ENCODE measurements at regions not wholly inside any gene's neighbourhood (a gene's known extent, or its start where the extent isn't known, plus 50 kb on each side); places are given as distances from the start of the nearest gene placed in this dataset.

DNA sequence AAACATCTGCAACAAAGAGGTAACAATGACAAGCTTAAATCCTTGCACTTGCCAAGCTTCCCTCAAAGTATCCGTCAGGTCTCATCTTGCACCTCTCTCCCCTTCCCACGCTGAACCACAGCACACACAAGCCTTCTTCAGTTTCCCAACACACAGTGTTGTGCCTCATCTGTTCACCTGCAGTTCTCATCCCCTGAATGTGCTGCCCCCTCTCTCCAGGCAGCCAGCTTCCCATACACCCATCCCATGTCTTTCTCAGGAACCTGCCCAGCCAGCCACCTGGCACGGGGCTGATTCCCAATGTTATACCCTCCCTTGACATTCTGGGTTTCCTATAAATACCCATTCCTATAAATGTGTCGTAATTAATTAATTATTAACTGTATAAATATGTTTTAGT is 314.8 kb downstream of the PRELID2 start:
- in situ Hi-C loops (cut with MboI): no loop called here
- Histone ChIP-seq H3K36me3 (ENCODE audit: control insufficient read depth, insufficient read depth, low read length) (no peaks in the 10 kb centered on the region), H2AFZ (ENCODE audit: low read depth, low read length) (no peak overlapping the region), H3K27ac (ENCODE audit: extremely low read depth, low read depth, low read length) (no peak overlapping the region), H3K4me1 (replicated peaks in 1 of 2; ENCODE audit: control insufficient read depth in 2 of 2, insufficient read depth in 2 of 2, low read length in 2 of 2) (no peaks in the 10 kb centered on the region), H4K20me1 (replicated peaks; ENCODE audit: control insufficient read depth, insufficient read depth, low read length) (no peaks in the 10 kb centered on the region), H3K9me3 (replicated peaks; ENCODE audit: control insufficient read depth, insufficient read depth, low read depth, low read length) (no peaks in the 10 kb centered on the region), H3K79me2 (ENCODE audit: control insufficient read depth, insufficient read depth, low read length) (no peaks in the 10 kb centered on the region), H3K27me3 (ENCODE audit: control insufficient read depth in 2 of 2, insufficient read depth in 2 of 2, low read length in 2 of 2) (no peaks in the 10 kb centered on the region), H3K9ac (ENCODE audit: insufficient read depth in 1 of 2, low read depth in 2 of 2, low read length in 2 of 2) (no peak overlapping the region), H3K4me2 (ENCODE audit: insufficient read depth, low read length) (no peak overlapping the region), H3K4me3 (no peak overlapping the region), H3K9me1 (ENCODE audit: control insufficient read depth, insufficient read depth, low read length) (no peaks in the 10 kb centered on the region)
- DNase-seq (ENCODE audit: extremely low read depth in 1 of 4, low spot score in 3 of 4) (no peak), FAIRE-seq (no peak), ATAC-seq (no peak)
- CTCF ChIA-PET (ENCODE audit: low intra/inter-chr PET ratio): no interaction called here
- BruUV-seq (replicated peaks): no TSS peak
- POLR2A ChIA-PET: no interaction called here
- TF ChIP-seq GTF2E2 (tag; IDR thresholded peaks at IDR 0.05): no peak
- TF ChIP-seq RFX1 (IDR thresholded peaks at IDR 0.05): no peak
- no peak for TF ChIP-seq BRF1 (IDR thresholded peaks at IDR 0.05; ENCODE audit: borderline replicate concordance, extremely low read depth, insufficient read length)
- TF ChIP-seq RBM25 (IDR thresholded peaks at IDR 0.05; ENCODE audit: low read depth, low read length, severe bottlenecking): no peak
- no peak for TF ChIP-seq ZNF507 (tag; conservative IDR thresholded peaks at IDR 0.05)
- no peak for TF ChIP-seq ZBTB7A (IDR thresholded peaks at IDR 0.05; ENCODE audit: borderline replicate concordance, control insufficient read depth, low read depth, low read length)
- TF ChIP-seq SAFB2 (IDR thresholded peaks at IDR 0.05; ENCODE audit: borderline replicate concordance, low read depth, low read length, severe bottlenecking): no peak
- TF ChIP-seq, protein P1, sequence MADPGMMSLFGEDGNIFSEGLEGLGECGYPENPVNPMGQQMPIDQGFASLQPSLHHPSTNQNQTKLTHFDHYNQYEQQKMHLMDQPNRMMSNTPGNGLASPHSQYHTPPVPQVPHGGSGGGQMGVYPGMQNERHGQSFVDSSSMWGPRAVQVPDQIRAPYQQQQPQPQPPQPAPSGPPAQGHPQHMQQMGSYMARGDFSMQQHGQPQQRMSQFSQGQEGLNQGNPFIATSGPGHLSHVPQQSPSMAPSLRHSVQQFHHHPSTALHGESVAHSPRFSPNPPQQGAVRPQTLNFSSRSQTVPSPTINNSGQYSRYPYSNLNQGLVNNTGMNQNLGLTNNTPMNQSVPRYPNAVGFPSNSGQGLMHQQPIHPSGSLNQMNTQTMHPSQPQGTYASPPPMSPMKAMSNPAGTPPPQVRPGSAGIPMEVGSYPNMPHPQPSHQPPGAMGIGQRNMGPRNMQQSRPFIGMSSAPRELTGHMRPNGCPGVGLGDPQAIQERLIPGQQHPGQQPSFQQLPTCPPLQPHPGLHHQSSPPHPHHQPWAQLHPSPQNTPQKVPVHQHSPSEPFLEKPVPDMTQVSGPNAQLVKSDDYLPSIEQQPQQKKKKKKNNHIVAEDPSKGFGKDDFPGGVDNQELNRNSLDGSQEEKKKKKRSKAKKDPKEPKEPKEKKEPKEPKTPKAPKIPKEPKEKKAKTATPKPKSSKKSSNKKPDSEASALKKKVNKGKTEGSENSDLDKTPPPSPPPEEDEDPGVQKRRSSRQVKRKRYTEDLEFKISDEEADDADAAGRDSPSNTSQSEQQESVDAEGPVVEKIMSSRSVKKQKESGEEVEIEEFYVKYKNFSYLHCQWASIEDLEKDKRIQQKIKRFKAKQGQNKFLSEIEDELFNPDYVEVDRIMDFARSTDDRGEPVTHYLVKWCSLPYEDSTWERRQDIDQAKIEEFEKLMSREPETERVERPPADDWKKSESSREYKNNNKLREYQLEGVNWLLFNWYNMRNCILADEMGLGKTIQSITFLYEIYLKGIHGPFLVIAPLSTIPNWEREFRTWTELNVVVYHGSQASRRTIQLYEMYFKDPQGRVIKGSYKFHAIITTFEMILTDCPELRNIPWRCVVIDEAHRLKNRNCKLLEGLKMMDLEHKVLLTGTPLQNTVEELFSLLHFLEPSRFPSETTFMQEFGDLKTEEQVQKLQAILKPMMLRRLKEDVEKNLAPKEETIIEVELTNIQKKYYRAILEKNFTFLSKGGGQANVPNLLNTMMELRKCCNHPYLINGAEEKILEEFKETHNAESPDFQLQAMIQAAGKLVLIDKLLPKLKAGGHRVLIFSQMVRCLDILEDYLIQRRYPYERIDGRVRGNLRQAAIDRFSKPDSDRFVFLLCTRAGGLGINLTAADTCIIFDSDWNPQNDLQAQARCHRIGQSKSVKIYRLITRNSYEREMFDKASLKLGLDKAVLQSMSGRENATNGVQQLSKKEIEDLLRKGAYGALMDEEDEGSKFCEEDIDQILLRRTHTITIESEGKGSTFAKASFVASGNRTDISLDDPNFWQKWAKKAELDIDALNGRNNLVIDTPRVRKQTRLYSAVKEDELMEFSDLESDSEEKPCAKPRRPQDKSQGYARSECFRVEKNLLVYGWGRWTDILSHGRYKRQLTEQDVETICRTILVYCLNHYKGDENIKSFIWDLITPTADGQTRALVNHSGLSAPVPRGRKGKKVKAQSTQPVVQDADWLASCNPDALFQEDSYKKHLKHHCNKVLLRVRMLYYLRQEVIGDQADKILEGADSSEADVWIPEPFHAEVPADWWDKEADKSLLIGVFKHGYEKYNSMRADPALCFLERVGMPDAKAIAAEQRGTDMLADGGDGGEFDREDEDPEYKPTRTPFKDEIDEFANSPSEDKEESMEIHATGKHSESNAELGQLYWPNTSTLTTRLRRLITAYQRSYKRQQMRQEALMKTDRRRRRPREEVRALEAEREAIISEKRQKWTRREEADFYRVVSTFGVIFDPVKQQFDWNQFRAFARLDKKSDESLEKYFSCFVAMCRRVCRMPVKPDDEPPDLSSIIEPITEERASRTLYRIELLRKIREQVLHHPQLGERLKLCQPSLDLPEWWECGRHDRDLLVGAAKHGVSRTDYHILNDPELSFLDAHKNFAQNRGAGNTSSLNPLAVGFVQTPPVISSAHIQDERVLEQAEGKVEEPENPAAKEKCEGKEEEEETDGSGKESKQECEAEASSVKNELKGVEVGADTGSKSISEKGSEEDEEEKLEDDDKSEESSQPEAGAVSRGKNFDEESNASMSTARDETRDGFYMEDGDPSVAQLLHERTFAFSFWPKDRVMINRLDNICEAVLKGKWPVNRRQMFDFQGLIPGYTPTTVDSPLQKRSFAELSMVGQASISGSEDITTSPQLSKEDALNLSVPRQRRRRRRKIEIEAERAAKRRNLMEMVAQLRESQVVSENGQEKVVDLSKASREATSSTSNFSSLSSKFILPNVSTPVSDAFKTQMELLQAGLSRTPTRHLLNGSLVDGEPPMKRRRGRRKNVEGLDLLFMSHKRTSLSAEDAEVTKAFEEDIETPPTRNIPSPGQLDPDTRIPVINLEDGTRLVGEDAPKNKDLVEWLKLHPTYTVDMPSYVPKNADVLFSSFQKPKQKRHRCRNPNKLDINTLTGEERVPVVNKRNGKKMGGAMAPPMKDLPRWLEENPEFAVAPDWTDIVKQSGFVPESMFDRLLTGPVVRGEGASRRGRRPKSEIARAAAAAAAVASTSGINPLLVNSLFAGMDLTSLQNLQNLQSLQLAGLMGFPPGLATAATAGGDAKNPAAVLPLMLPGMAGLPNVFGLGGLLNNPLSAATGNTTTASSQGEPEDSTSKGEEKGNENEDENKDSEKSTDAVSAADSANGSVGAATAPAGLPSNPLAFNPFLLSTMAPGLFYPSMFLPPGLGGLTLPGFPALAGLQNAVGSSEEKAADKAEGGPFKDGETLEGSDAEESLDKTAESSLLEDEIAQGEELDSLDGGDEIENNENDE (IDR thresholded peaks at IDR 0.05; ENCODE audit: low read depth, low read length): no peak
- WGBS (ENCODE audit: insufficient coverage, low coverage, missing lambda C conversion rate): 0% methylated on average over 4 of the region's 4 CpGs
- intact Hi-C loops (cut with micrococcal nuclease): no loop called here

Data from K562 (cell line).